ENCODE measurements at regions not wholly inside any gene's neighbourhood (a gene's known extent, or its start where the extent isn't known, plus 50 kb on each side); places are given as distances from the start of the nearest gene placed in this dataset.

DNA sequence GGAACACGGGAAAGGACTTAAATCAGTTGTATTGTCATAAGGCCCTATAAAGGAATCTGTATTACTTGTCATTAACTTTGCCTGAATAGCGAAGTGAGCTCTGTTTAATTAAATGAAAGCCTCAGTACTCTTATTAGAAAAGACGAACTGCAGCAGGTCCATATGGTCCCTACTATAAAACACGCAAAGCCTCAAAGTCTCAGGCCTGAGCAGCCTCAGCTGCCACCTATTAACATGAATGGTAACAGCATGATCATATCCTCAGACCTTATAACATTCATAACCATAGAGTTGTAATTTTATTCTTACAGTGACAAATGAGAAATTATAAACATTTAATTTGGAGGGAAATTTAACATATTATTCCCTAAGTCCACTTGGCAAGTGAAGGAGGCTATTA lies 1113.7 kb upstream of the WWC1 start:
- DNase-seq (ENCODE audit: low read depth) = no peak
- H3K4me3 ChIP-seq (ENCODE audit: low read depth, low read length) = no peak overlapping the region
- TF ChIP-seq, protein P1, sequence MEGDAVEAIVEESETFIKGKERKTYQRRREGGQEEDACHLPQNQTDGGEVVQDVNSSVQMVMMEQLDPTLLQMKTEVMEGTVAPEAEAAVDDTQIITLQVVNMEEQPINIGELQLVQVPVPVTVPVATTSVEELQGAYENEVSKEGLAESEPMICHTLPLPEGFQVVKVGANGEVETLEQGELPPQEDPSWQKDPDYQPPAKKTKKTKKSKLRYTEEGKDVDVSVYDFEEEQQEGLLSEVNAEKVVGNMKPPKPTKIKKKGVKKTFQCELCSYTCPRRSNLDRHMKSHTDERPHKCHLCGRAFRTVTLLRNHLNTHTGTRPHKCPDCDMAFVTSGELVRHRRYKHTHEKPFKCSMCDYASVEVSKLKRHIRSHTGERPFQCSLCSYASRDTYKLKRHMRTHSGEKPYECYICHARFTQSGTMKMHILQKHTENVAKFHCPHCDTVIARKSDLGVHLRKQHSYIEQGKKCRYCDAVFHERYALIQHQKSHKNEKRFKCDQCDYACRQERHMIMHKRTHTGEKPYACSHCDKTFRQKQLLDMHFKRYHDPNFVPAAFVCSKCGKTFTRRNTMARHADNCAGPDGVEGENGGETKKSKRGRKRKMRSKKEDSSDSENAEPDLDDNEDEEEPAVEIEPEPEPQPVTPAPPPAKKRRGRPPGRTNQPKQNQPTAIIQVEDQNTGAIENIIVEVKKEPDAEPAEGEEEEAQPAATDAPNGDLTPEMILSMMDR (IDR thresholded peaks at IDR 0.05; ENCODE audit: low read depth, low read length, missing control alignments) = no peak

DNA sequence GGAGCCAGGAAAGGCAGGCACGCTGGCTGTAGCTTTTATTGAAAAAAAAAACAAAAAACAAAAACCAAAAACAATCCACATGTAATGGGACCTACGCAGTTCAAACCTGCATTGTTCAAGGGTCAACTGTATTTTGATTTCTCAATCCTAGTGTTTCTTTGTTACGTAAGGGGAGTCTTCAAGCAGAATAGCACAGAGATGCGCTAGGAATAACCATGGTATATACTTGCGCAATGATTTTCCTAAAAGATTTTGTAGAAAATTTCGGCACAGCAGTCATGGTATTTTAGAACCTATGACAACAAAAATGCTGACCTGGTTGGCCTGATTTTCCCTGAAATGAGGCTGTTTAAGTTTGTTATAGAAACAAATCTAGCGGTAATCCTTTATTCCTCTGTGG lies 1110.5 kb upstream of the WWC1 start:
- H3K4me3 ChIP-seq (ENCODE audit: low read depth, low read length) = no peak overlapping the region
- TF ChIP-seq, protein P1 (IDR thresholded peaks at IDR 0.05; ENCODE audit: low read depth, low read length, missing control alignments) = no peak
- no peak for DNase-seq (ENCODE audit: low read depth)

DNA sequence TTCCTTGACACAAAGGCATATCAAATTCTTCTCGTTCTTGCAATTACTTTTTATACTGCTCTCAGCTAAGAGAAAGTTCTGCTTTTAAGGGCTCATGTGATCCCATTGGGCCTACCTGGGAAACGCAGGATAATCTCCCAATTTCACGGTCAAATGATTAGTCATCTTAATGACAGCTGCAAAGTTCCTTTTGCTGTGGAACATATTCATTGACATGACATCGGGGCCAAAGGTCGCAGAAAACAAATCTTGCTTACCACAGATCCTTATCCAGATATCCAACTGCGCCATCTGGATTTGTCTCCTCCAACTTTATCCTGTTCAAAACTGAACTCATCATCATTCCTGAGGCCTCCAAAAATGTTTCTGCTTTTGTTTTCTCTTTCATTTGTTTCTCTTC lies 1085.6 kb upstream of the WWC1 start:
- DNase-seq (ENCODE audit: low read depth) = no peak
- TF ChIP-seq, protein P1 (IDR thresholded peaks at IDR 0.05; ENCODE audit: low read depth, low read length, missing control alignments) = no peak
- H3K4me3 ChIP-seq (ENCODE audit: low read depth, low read length) = no peak overlapping the region

DNA sequence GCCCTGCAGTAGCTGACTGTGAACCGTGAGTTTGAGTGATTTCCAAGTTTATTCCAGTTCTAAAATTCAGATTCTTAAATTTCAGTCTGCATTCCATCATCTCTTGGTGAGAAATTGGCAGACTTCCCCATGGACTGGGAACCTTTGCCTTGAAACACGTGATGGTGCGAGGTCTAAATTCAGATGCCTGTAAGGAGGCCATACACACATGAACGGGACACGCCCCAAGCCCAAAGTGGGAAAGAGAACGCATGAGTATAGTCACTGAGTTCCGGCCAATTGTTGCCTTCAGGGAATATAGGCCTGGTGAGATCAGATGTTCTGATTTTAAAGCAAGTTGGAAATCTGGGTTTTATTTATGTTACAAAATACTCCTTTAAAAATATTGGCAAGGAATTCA lies 1084.4 kb upstream of the WWC1 start:
- no peak for DNase-seq (ENCODE audit: low read depth)

DNA sequence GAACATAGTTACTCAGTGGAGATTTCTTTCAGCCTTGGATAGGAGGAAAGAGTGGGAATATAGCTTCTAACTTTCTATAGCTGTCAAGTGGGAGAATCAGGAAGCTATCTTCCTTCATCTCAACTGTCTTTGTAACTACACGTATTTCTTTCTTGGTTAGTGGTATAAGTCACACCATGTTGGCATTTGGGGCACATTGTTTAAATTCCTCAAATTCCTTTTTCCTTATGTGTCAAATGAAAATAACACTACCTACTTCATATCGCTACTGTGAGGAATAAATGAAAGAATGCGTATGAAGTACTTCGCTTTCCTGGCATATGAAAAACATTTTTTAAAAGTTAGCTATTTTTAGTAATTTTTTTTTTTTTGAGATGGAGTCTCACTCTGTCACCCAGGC lies 1082.5 kb upstream of the WWC1 start:
- H3K4me3 ChIP-seq (ENCODE audit: low read depth, low read length) = no peak overlapping the region
- TF ChIP-seq, protein P1 (IDR thresholded peaks at IDR 0.05; ENCODE audit: low read depth, low read length, missing control alignments) = no peak
- DNase-seq (ENCODE audit: low read depth) = no peak

More for the DNA sequence above, 1084.4 kb upstream of the WWC1 start:
- TF ChIP-seq, protein P1 (IDR thresholded peaks at IDR 0.05; ENCODE audit: low read depth, low read length, missing control alignments) = no peak
- no peak overlapping the region for H3K4me3 ChIP-seq (ENCODE audit: low read depth, low read length)

DNA sequence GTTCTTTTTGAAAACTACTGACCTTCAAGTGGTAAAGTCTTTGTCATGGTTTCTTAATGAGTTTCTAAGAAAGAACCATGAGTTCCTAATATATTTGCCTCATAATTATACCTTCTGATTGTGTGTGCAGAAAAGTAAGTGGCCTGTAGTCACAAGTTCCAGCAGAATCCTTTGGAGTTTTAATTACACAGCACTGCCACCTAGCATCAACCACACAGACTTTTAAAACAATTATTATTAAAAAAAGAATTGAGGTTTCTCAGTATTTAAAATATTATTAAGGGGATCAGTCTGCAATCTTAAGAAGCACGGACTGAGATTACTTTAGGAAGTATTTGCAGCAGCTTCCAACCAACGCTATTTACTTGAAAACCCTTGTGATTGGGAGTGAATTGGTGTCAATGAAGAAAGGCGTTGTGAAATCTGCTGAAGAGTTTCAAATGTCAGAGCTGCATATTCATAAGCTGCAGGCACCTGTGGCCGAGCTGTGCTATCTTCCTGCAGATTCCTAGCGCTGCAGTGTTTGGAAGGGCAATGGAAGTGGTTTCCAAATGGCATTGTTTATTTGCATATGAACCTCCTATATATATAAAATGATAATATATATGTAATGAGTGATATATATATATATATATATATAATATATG lies 1074.2 kb upstream of the WWC1 start:
- no peak for DNase-seq (ENCODE audit: low read depth)
- H3K4me3 ChIP-seq (ENCODE audit: low read depth, low read length) = no peak overlapping the region
- TF ChIP-seq, protein P1 (IDR thresholded peaks at IDR 0.05; ENCODE audit: low read depth, low read length, missing control alignments) = no peak

DNA sequence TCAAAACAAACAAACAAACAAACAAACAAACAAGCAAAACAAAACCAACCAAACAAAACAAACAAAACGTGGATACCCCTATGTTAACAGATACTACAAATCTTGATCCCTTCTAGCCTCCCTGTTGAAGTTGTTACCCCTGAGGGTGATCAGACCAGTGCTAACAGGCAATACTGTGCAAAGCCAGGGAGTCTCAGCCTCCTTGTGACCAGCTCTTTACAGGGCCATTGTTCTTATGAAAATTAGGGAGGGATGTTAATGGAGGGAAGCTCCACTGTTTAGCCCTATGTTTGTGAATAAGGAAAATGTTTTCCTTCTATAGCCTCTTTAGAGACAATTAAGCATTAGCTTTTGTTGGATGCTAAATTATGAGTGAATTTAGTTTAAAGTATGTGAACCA lies 1072.1 kb upstream of the WWC1 start:
- no peak for DNase-seq (ENCODE audit: low read depth)
- TF ChIP-seq, protein P1 (IDR thresholded peaks at IDR 0.05; ENCODE audit: low read depth, low read length, missing control alignments) = no peak
- H3K4me3 ChIP-seq (ENCODE audit: low read depth, low read length) = no peak overlapping the region

Measured in GM12864 (cell line).